ENCODE measurements at regions not wholly inside any gene's neighbourhood (a gene's known extent, or its start where the extent isn't known, plus 50 kb on each side); places are given as distances from the start of the nearest gene placed in this dataset.
A peak's percentile ranks its signal among the peaks of the same experiment; 100 is the strongest.

DNA sequence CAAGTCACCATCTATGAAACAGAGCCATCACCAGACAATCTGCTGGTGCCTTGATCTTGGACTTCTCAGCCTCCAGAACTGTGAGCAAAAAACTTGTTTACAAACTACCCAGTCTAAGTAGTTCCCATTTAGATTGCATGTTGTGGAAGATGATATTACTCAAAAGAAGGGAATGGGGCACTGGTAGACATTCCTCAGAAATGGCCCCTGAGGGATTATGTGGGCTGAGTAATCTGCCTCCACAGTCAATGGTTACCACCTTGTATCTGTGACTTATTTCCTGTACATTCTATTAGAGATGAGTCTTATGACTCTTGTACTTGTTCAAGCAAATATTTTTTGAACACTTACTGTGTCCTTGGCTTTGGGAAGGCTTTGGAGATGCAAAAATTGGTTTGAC lies 160.4 kb downstream of the NUP35 start:
- DNase-seq (ENCODE audit: low read depth) = peak; percentile 95

DNA sequence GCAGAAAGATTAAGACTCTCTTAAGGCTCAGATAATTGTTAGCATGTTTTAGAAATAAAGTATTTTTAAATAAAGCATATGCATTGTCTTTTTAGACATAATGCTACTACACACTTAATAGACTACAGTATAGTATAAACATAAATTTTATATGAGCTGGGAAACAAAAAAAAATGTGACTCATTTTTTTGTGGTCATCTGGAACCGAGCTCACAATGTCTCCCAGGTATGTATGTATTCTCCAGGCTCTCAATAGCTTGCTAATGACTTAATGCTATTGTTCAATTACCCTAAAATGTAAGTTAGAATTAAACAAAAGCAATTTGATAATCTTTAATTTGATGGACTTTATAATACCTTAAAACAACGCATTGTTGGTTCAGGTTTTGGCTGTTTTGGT lies 167.2 kb downstream of the NUP35 start:
- DNase-seq (ENCODE audit: low read depth) = no peak

DNA sequence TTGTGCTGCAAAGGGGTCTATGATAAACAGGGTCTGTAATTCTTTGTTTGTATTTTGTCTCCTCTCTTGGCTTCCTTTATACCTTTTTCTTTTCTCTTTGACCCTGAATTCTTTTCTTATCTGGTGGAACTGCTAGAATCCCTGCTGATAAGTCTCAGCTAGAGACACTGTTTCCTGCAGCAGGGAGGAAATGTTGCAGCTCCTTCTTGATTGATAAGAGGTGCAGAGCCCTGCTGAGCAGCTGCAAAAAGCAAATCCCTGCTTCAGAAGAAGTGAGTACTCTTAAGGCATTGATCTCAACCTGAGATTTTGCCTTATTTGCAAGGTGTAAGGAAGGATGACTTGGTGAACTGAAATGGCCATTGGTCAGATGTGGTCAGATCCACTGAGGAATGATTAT lies 167.8 kb downstream of the NUP35 start:
- no peak for DNase-seq (ENCODE audit: low read depth)

DNA sequence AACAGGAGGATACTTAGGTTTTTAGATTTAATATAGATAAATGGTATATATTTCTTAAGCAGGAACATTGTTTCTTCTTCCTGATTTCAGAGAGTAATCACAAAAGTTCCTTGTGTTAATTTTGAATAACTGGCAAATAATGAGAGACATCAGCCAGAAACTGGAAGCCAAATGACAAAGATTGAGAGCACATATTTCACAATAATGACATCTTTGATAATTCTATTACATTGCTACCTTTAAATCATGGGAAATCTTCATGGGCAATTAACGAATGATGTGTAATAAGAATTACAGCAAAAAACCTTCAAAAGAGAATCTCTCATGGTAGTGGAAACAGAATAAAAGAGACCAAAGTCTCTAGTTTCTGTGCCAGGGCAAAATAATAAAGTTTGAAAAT lies 215.1 kb downstream of the NUP35 start:
- DNase-seq (ENCODE audit: low read depth) = no peak

DNA sequence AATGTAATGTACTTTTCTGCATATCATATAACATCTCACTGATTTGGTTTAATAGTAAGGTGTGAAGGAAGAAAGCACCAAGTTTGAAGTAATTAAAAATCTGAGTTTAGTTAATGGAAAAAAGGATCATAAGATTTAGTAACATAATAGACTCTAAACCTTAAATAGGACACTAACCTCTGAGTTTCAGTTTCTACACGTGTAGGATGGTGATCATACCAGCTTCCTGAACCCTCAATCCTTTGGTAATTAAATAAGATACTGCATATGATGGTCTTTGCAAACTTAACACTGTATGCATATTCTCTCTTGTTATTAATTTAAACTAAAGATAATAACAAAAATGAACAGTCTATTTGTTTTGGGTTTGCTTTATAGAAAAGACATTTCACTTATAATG lies 216.8 kb downstream of the NUP35 start:
- DNase-seq (ENCODE audit: low read depth) = no peak

DNA sequence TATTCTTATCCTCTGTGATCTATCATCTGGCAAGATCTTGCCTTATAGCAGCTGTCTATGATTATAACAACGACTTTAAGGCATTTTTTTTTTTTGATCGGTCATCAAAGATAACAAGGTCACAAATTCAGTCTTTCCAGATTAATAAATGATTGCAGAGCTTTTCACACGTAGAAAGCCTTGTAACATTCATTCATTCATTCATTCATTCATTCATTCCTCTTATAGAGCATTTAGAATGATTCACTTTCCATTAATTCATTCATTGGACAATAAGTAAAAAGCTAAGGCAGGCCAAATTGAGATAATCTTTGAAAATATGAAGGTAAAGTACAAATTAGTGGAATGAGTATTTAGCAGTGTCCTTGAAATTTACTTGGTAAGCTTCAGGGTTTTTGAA lies 223.7 kb downstream of the NUP35 start:
- no peak for DNase-seq (ENCODE audit: low read depth)

DNA sequence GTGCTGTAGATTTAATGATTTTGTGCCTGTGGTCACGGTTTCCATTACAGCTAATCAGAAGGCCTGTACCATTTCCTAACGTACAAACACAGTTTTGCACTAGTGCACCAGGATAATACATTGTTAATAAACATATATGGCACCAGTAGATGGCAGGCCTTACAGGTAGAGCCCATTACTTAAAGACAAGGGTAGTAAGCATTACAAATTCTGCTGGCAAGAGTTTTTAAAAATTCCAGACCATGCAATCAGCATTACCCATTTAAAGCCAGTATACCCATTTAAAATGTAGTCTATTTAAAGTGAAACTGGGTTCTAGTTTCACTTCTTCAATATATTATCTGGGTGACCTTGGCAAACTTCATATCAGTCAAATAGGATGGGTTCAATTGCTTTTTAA lies 224.2 kb downstream of the NUP35 start:
- no peak for DNase-seq (ENCODE audit: low read depth)

DNA sequence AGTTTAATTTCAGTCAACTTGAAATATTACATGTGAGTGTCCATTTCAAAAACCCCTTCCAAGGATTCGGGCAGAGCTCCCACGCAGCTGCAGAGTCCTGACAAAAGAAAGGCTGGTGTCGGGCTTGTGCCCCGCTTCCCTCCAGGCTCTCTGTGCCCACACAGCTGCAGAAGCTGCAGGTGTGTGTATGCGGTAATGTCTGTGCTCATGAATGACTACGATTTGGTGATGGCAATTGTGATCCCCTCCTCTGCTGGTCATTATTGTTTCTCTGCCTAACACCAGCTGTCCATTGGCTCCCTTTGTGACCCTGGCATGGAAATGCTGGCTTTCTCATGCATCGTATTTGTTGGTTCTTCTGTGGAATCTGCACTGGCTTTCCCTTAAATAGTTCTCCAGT lies 224.8 kb downstream of the NUP35 start:
- no peak for DNase-seq (ENCODE audit: low read depth)

DNA sequence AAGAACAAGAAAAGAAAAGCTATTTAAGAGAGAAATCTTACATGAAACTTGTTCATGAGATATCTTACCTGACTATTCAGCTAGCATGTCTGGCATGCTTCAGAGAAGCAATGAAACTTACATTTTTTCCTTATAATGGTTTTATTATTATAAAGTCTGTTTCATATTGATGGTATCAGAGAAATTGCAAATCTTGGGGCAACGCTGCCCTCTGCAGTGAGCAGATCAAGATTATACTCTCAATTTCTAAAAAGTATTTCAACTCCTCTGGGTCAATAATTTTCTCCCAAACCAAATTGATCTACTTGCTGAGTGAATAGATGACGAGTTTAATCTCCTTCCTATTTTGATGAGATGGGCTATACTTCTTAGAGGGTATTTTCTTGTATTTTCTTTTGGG lies 235.6 kb downstream of the NUP35 start:
- DNase-seq (ENCODE audit: low read depth) = no peak

DNA sequence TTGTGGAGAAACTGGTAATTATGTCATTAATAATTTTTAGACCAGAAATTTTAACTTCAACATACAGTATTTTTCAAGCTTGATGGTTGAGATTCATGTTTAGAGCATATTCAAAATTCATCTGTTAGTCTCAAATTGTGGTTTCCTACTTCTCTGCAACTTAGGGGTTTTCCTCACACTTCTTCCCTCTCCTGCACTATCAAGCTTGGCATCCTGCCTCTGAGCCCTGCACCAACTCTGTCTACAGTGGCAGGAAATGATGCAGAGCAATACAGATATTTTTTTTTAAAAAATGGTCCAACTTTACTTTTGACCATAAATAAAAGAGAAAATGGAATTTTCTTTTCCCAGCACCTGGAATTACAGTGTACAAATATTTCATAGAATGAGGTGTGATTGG lies 247.3 kb downstream of the NUP35 start:
- DNase-seq (ENCODE audit: low read depth) = no peak

DNA sequence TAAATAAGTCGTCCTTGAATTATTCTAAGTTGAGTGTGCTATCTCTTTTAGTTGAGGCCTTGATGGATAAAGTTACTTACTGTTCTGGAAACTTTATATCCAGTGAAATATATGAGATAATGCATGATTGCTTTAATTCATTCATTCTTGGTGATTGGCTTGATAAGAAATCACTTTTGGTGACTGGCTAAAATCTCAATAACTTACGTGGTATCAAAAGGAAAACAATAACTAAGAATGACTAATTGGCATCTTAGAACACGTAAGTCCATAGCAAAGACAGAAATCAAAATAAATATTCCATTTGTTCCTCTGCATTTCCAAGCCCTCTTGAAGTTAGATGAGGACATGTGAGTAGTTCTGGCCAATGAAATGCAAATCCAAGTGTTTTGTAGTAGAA lies 251.6 kb downstream of the NUP35 start:
- DNase-seq (ENCODE audit: low read depth) = no peak

DNA sequence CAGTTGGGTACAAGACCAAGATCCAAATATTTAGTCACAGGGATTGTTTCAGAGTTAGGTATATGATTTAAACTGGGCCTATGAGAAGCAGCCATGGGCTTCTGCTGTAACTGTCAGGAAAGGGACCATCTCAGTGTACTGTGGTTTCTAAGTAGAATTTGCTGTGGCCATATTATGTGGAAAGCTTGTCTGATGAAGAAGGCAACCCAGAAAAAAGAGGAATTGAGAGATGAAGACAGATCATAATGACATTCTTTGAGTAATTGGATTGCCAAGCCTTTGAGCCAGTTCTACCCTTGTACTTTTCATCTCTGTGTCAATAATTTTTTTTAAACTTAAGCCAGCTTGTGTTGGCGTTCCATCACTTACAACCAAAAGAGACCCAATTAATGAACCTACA lies 259.6 kb downstream of the NUP35 start:
- no peak for DNase-seq (ENCODE audit: low read depth)

DNA sequence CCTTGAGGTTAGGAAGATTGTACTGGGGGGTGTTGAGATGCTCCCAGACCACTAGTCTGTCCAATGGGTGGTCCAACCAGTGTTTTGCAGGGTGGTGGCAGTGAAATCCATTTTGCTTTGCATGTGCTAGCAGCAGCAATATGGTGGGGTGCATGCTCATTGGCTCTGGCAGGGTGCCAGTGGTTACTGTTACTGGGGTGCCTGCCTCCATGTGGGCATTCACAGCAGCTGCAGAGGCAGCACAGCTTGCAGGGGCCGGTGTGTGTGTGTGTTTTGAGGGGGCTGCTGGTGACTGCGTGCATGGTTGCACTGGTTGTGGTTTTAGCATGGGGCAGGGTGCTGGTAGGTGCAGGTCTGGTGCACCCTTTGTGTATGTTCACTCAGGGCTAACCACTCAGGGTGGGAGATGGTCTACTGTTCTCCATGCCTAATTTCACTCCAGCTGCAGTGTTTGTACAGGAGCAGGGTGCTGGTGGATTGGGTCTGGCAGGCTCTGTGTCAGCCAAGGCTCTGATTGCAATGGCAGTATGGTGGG lies 265.4 kb downstream of the NUP35 start:
- DNase-seq (ENCODE audit: low read depth) = no peak

DNA sequence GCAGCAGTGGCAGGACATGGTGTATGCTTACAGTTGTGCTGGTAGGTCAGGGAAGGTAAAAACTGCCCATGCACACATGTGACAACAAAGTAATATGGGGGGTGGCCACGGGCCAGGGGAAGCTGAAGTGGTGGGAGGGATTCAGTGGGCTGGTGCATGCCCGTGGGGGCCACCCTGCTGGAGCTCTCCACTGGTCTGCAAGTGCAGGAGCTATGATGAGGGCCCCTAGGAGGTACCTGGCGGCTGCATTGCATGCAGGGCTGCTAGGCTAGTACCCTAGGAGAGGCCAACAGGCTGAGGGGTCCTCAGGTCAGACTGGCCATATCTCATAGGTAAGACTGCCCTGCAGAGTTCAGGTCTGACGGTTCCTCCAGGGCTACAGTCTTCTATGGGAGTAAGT lies 265.9 kb downstream of the NUP35 start:
- no peak for DNase-seq (ENCODE audit: low read depth)

DNA sequence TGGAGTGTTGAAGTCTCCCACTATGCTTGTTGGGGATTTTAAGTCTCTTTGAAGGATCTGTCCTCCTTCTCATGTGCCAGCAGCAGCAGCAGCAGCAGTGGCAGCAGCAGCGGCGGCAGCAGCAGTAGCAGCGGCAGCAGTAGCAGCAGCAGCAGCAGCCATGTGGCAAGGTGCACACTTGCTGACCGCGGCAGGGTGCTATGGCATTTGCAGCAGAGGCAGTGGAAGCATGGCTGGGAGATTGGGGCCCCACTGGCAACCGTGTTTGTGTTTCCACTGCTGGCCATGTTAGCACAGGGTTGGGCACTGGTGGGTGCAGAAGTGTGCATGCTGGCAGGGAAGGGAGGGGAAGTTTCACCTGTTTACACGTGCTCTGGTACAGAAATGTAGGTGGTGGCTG lies 280.1 kb downstream of the NUP35 start:
- DNase-seq (ENCODE audit: low read depth) = no peak

DNA sequence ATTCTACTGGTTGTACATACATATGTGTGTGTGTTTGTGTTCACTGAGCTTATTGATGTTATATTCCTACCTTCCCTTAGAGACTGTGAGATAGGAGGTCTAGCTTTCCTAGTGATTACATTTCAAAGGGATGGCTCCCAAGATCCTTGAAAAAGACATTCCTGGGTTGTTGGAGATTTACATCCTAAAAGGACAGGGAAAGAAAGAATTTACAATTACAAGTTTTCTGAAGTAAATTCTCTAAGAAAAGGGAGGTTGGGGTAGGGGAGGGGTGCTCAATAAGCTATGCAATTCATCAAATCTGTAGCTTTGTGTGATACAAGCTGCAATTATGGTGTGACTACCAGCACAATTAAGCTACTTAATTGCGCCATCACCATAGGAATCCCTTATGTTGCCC lies 284.3 kb downstream of the NUP35 start:
- DNase-seq (ENCODE audit: low read depth) = no peak

DNA sequence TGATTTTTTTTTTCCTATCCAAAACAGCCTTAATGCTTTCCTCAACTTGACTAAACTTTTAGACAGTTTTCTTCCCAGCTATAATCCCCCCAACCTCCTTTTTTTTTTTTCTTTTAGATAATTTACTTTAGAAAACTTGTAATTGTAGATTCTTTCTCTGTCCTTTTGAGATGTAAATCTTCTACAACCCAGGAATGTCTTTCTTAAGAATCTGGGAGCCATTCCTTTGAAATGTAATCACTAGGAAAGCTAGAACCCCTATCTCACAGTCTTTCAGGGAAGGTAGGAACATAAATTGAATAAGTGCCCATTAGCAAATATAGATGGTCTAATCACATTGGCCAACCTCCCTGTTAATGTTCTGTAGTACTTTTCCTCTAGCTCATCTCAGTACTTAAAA lies 285.4 kb downstream of the NUP35 start:
- no peak for DNase-seq (ENCODE audit: low read depth)

DNA sequence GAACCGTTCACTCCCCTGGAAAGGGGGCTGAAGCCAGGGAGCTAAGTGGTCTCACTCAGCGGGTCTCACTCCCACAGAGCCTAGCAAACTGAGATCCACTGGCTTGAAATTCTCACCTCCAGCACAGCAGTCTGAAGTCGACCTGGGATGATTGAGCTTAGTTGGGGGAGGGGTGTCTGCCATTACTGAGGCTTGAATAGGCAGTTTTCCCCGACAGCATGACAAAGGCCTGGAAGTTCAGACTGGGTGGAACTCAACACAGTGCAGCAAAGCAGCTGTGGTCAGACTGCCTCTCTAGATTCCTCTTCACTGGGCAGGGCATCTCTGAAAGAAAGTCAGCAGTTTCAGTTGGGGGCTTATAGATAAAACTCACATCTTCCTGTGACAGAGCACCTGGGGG lies 292.5 kb downstream of the NUP35 start:
- no peak for DNase-seq (ENCODE audit: low read depth)

DNA sequence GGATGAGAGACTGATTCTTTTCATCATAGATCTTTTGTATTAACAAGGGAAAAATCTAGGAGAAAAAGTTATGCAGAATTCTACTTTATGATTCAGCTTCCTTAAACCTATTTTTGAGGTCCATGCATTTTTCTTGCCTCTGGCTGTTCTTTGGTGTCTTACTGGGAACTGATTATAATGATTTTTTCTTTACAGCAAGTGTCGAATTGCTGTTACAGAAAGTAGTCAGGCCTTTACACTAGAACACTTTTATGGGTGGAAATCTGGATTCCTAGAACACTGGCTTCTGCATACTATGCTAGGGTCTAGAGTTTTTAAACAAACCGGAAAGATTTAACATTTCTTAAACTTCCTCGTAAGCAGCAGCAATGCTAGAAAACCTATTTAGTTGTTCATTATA lies 302.6 kb downstream of the NUP35 start:
- DNase-seq (ENCODE audit: low read depth) = no peak

DNA sequence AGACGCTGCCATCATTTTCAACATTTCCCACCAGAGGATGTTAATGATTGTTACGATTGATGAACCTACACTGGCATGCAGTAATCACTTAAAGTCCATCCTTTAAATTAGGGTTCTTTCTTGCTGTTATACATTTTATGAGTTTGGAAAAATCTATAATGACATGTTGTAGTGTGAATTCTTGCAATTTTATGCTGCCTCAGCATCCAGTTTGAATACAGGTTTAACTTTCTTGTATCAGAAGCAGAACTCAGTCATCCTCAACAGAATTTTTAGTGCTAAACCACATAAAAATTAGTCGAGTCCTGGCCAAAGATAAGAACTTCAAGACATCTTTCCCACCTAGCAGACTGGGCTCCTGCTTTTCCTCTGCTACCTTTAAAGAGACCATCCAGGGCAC lies 303.3 kb downstream of the NUP35 start:
- no peak for DNase-seq (ENCODE audit: low read depth)

DNA sequence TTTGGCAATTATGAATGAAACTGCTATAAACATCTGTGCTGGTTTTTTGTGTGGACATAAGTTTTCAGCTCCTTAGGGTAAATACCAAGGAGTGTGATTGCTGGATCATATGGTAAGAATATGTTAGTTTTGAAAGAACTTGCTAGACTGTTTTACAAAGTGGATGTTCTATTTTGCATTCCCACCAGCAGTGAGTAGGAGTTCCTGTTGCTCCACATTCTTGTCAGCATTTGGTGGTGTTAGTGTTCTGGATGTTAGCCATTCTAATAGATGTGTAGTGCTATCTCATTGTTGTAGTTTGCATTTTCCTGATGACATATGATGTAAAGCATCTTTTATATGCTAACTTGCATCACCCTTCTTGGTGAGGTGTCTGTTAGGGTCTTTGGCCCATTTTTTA lies 304.6 kb downstream of the NUP35 start:
- DNase-seq (ENCODE audit: low read depth) = no peak

DNA sequence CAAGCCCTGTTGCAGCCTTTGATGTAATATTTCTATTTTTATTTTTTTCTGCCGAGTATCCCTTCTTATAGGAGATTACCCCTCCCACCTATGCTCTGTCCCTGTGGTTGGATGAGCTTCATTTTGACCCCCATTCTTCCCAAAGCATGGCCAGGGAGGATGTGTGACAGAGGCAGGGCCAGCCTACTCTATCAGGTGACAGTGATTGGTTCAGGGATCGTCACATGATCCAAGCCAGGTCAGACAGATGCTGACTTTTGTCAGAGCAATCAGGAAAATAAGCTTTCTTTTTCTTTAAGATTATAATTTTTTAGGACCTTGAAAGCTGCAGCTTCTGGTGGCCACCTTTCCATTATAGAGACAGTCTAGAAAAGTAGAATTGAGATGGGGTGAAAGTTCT lies 314.3 kb downstream of the NUP35 start:
- no peak for DNase-seq (ENCODE audit: low read depth)

DNA sequence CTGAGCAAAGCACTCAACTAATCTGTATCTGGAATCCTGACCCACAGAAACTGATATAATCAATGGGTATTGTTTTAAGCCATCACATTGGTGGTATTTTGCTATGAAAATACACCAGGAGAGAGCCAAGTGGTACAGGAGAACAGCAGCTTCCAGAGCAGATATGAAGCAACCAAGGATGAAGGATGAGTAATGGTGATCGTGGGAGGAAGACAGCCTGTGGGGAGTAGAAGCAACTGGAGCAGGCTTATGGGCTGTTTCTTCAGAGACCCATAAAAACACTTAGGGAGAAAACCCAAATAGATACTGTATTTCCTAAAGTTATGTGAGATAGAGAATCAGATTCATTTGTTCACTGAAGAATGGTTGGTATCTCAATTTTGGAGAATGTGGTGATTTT lies 330.8 kb downstream of the NUP35 start:
- no peak for DNase-seq (ENCODE audit: low read depth)

DNA sequence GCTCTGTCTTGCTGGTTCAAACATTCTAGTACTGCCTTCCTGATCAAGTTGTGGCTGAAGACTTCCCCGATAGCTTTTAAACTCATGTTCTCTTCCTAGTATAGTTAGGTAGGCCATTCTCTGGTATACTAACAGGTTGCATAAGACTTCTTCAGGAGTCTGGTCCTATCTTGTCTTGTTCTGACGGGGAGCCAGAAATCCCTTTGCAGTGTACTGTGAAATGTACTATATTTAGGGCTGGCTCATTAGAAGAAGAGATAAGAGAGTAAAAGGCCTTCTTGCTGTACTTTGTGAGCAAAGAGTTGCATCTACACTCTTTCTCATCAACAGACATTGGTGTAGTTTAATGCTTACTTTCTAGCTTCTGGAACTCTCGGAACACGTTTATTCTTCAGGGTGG lies 331.9 kb downstream of the NUP35 start:
- no peak for DNase-seq (ENCODE audit: low read depth)

DNA sequence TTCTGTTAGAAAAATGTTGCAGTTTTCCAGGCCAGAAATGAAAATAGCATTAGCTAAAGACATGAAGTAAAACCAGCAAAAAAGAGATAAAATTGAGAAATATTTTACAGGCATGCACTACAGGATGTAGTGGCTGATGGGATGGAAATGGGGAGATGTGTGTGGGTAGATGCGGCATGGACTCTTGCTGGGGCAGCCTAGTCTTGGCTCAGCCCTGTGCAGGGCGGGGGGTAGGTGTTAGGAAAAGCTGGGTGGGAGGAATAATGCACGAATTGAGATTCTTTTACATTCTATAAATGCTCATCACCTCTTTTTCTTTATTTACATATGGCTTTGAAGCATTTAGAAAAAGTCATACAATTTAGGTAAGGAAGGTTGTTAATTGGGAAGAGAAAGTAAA lies 334.2 kb downstream of the NUP35 start:
- no peak for DNase-seq (ENCODE audit: low read depth)
